DLD1 (cell line): ENCODE measurements at regions not wholly inside any gene's neighbourhood (a gene's known extent, or its start where the extent isn't known, plus 50 kb on each side); places are given as distances from the start of the nearest gene placed in this dataset.

Experiments used
- in situ Hi-C: cut with HindIII; loops from 2 replicates; pipeline ENCODE4 v1.10.0; 2017; ENCODE audit warnings: low sequenced_read_pairs

DNA sequence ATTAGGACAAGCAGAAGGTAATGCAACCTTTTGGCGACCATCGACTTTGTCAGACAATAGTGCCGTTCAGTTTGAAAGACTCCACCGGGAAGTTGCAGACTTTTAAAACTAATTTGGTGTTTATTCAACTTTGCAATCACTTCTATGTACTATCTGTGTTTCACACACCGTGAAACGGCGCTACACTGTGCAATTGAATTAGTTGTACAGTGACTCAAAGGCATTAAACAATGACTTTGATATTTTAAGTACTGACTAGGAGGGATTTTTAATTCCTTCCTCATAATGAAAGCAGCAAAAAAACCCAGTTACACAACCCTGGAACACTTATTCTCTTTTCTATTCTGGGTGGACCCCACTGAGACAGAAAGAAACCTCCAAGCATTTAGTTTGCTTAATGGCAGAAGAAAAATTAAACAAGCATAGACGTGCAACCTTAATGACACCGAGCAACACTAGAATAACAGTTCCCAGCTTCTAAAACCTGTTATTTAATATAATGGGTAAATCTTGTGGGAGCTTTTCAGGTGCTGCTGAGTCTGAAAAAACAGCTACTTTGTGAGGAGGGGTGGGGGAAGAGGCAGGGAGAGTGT, 176.8 kb downstream of the LMO4 start:
- in situ Hi-C loops, result no loop called here

GRCh38 chr1:87506147-87506546, 177.5 kb downstream of the LMO4 start:
- in situ Hi-C loops, result no loop called here

- in situ Hi-C loops, result no loop called here
These were observed 179.6 kb downstream of the LMO4 start for GRCh38 chr1:87508247-87508787.

DNA sequence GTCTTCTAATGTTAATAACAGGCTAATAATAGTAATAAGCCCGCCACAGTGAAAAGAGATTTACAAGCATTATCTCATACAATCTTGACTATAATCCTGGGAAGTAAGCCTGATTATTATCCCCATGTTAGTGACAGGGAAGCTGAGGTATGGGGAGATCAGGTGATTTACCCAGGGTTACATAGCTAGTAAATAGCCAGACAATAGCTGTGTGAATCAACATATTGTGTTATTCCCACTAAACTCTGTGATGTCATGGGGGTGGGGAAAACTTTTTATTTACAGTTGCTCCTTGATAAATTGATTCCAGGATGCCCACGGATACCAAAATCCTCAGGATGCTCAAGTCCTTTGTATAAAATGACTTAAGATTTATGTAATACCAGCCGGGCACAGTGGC, 181.9 kb downstream of the LMO4 start:
- in situ Hi-C loops, result no loop called here

- in situ Hi-C loops, result no loop called here
These were observed 182.8 kb downstream of the LMO4 start for GRCh38 chr1:87511449-87511848.

- in situ Hi-C loops, result no loop called here
These were observed 183.8 kb downstream of the LMO4 start for GRCh38 chr1:87512431-87512830.

DNA sequence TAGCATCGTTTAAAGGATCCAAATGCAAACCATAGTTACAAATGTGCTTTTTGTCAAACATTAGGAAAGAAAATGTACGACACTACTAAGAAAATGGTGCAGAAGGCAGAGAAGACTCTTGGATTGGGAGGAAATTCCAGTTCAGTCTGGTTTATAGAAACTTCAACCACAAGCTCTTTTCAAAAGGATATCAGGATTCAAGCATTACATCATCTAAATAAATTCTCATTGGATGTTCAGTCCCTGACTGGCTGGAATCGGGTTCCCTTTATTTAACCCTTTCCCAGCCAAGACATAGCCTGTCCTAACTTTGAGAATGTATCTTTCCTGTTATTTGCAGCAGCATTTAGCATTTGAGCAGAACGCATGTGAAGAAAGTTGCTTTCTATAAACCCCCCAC, 184.6 kb downstream of the LMO4 start:
- in situ Hi-C loops, result no loop called here

DNA sequence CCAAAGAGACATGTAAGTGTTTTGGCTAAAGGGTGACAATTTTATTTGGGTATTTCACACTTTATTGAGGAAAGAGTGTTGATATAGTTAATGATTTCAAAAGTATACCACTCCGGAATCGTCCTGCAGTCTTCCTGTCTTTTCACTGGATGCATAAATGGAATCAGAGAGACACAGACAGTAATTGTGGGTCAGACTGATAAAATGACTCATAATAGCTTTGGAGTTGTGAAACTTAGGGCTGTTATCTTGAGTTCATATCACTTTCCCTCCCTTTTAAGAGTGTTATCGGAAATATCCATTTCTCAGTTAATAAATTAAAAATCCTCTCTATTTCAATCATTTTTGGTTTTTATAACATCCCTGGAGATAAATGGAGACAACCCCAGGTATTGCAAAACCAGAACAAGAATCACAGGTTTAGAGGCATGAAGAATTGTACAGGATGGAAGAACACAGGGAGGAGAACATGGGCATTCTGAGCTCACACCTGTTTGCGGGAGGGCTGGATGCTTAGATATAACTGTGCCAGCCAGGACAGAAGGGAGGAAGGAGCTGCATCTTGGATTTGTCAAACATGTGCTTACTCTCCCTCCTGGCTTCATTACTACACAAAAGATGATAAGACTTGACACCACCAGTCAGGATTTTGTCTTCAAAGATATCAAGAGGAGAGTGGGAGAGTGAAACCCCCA, 185.4 kb downstream of the LMO4 start:
- in situ Hi-C loops, result no loop called here

DNA sequence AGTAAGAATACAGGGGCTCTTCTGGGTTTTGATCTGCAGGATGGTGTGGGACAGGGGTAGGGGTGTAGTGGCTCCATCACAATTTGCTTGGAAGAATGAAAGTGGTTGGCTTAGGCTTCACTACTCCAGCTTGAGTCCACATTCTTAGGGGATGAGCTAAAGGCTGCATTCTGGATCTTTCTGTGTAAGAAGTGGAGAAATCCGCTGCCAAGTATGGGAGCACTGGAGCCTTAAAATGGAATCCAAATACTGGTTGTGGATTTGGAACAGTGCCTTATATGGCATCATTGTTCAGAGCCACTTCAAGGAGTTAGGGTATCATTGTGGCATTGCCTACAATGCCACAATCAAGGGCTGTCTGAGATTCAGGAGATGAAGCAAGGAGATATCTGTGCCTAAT, 187.1 kb downstream of the LMO4 start:
- in situ Hi-C loops, result no loop called here

GRCh38 chr1:87518794-87519193, 190.1 kb downstream of the LMO4 start:
- in situ Hi-C loops, result no loop called here

GRCh38 chr1:87521452-87521851, 192.8 kb downstream of the LMO4 start:
- in situ Hi-C loops, result no loop called here

GRCh38 chr1:87523466-87523865, 194.8 kb downstream of the LMO4 start:
- in situ Hi-C loops, result no loop called here

- in situ Hi-C loops, result no loop called here
These were observed 195.5 kb downstream of the LMO4 start for GRCh38 chr1:87524021-87524754.

GRCh38 chr1:87528754-87529517, 200.3 kb downstream of the LMO4 start:
- in situ Hi-C loops, result no loop called here

DNA sequence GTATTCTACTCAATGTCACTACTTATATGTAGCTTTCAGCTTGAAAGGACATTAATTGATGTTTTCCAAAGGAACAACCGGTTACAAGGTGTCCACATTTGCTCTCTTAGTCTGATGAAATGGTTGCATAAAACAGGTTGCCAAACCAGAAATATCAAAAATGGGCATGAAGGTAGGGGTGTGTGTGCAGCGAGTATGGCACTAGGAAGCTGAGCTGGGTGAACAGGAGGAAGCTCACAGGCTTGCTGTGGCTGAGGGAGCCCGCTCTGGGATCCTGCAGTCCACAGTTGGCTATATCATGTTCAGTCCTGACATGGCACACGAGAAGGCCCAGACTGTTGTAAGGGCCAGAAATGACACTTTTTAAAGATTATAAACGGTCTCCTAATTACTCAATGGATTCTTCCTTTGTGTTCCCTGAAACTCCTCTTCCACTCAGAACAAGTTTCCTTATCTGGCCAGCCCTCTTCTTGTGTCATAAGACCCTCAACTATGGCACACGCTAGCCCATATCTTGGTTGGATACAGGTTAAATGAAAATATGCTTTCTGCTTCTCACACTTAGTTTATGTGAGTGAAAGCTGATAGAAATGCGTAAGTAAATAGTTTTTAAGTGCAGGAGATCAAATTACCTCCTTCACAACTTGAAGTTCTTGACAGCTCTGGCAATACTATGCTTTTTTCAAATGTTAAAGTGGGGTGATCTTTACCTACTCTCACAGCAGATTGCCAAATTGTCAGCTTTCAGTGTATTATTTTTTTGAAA, 201.5 kb downstream of the LMO4 start:
- in situ Hi-C loops, result no loop called here

- in situ Hi-C loops, result no loop called here
These were observed 206.9 kb downstream of the LMO4 start for GRCh38 chr1:87535551-87535950.

DNA sequence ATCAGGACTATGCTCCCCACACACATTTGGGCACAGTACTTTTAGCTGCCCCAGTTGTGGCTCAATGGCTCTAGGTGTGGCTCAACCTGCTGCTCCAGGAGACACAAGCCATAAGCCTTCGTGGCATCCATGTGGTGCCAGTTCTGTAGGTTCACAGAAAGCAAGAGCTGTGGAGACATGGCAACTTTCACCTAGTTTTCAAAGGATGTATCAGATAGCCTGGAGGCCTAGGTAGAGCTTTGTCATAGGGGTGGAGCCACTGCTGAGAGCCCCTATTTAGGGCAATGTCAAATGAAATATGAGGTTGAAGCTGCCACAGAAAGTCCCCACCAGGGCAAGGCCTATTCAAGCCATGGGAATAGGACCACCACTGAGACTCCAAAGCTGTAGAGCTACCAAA, 210.5 kb downstream of the LMO4 start:
- in situ Hi-C loops, result no loop called here

DNA sequence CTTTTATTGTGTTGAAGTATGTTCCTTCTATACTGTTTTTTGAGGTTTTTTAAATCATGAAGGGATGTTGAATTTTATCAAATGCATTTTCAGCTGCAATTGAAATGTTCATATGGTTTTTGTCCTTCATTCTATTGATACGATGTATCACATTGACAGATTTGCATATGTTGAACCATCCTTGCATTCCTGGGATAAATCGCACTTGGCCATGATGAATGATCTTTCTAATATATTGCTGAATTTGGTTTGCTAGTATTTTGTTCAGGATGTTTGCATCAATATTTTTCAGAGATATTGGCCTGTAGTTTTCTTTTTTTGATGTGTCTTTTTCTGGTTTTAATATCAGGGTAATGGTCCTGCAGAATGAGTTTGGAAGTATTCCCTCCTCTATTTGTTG, 214.0 kb downstream of the LMO4 start:
- in situ Hi-C loops, result no loop called here

- in situ Hi-C loops, result no loop called here
These were observed 221.1 kb downstream of the LMO4 start for GRCh38 chr1:87549738-87550137.

- in situ Hi-C loops, result no loop called here
These were observed 224.8 kb downstream of the LMO4 start for GRCh38 chr1:87553511-87553910.
